Epithelial cell of esophagus (primary cell): ENCODE measurements at regions not wholly inside any gene's neighbourhood (a gene's known extent, or its start where the extent isn't known, plus 50 kb on each side); places are given as distances from the start of the nearest gene placed in this dataset.
A peak's percentile ranks its signal among the peaks of the same experiment; 100 is the strongest.

Source experiments
- DNase-seq: peaks from one replicate; pipeline ENCODE4 v3.0.0; 2010; ENCODE audit warnings: low read depth
- H3K4me3 ChIP-seq: 2 replicates; pipeline ENCODE4 v1.5.1; 2011; ENCODE audit warnings: mild to moderate bottlenecking, low read length, control low read depth
- TF ChIP-seq, protein P1 (sequence below): IDR thresholded peaks from 2 replicates; pipeline ENCODE4 v1.5.1; 2011; ENCODE audit warnings: low read depth, mild to moderate bottlenecking, low read length, control low read depth, inconsistent platforms; ENCODE audit not compliant: insufficient read depth; ENCODE audit errors: missing control alignments

- TF ChIP-seq, protein P1, sequence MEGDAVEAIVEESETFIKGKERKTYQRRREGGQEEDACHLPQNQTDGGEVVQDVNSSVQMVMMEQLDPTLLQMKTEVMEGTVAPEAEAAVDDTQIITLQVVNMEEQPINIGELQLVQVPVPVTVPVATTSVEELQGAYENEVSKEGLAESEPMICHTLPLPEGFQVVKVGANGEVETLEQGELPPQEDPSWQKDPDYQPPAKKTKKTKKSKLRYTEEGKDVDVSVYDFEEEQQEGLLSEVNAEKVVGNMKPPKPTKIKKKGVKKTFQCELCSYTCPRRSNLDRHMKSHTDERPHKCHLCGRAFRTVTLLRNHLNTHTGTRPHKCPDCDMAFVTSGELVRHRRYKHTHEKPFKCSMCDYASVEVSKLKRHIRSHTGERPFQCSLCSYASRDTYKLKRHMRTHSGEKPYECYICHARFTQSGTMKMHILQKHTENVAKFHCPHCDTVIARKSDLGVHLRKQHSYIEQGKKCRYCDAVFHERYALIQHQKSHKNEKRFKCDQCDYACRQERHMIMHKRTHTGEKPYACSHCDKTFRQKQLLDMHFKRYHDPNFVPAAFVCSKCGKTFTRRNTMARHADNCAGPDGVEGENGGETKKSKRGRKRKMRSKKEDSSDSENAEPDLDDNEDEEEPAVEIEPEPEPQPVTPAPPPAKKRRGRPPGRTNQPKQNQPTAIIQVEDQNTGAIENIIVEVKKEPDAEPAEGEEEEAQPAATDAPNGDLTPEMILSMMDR = no peak
- no peak for DNase-seq
- no peak overlapping the region for H3K4me3 ChIP-seq
Measured at GRCh38 chr16:50864386-50864785, 122.5 kb downstream of the CYLD start.

GRCh38 chr16:50863644-50864144 lies 121.8 kb downstream of the CYLD start:
- no peak overlapping the region for H3K4me3 ChIP-seq
- TF ChIP-seq, protein P1 = no peak
- DNase-seq = no peak

DNA sequence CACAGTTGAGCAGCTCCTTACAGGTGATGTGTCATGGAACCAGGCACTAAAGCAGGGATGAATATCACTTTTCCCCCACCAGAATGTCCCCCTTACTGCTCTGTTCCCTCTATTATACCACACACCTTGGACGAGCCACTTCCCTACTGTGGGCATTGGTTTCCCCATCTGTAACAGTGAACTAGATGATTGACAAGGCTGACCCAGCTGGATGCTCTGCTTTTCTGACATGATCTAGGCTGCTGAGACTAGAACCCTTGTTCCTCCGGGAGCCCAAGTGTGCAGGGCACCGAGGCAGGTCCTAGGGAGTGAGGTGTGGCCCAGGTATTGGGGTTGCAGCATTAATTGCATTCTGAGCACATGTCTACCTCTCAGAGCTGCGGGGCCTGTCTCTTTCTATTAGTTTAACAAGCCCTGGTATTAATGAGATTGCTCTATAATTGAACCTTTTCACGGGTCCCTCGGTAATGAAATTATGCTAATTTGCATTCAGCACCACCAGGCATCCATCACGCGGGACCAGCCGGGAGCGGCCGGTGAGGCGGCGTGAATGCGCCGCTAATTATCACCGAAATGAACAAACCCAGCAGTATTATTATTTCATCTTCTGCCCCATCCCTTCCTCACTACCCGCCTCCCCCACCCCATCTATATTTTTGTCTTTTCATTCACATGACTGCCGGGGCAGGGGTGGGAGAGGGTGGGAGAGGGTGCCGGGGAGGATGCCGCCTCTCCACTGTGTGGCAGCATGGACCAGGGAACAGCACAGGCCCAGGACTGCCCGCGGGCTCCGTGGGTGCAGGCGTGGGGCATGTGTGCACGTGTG lies 121.1 kb downstream of the CYLD start:
- DNase-seq = no peak
- H3K4me3 ChIP-seq = no peak overlapping the region
- TF ChIP-seq, protein P1 = no peak

DNA sequence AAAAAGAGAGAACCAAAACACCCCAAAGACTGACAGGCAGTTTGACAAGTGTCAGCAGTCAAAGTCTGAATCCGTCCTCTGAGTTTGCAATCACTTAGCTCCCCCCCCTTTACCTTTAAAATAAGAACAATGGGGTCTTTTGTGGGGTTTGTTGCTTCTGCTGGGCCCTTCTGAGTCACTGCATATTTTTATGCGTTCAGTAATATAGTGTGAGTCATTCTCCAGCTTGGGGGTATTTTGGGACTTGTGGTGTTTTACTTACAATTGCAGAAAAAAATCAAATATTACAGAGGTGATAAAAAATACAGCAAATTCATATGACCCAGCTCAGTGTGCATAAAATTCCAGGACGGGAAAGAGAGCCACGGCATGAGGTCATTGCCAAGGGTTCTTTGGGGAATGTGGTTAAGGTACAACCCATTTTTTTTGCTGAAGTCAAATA lies 120.1 kb downstream of the CYLD start:
- DNase-seq = peak; percentile 52
- TF ChIP-seq, protein P1 = no peak
- H3K4me3 ChIP-seq = no peak overlapping the region

DNA sequence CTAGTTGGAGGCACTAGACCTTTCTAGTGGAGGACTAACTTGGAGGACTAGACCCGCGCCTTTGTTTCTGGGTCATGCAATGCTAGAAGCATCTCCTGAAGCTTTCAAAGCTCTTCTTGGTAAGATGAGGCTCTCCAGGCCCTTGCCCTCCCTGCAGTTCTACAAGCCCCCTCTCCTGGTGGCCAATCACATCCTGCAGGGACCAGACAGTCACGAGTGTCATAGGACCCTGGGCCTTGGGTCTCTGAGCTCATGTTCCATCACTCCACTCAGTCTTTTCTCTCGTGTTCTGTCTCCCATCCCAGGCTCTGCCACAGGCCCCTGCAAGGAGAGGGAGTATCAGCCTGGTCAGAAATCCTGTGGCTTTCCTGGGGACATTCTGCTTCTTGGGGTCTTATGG lies 119.6 kb downstream of the CYLD start:
- no peak for DNase-seq
- TF ChIP-seq, protein P1 = no peak
- H3K4me3 ChIP-seq = no peak overlapping the region

- no peak for DNase-seq
- no peak overlapping the region for H3K4me3 ChIP-seq
- TF ChIP-seq, protein P1 = no peak
Measured at GRCh38 chr16:50859628-50860360, 117.9 kb downstream of the CYLD start.
